CD4-positive, alpha-beta T cell treated with Interleukin-15 for 1 hour (primary cell): ENCODE measurements at regions not wholly inside any gene's neighbourhood (a gene's known extent, or its start where the extent isn't known, plus 50 kb on each side); places are given as distances from the start of the nearest gene placed in this dataset.
"Not testable (repeated sequence)": the region's sequence is repeated elsewhere in the genome, so short reads cannot be mapped to it uniquely, and the experiment has no call there.

Experiments used
- DNase-seq: peaks from one replicate; pipeline ENCODE4 v3.0.0-alpha.2; 2020

DNA sequence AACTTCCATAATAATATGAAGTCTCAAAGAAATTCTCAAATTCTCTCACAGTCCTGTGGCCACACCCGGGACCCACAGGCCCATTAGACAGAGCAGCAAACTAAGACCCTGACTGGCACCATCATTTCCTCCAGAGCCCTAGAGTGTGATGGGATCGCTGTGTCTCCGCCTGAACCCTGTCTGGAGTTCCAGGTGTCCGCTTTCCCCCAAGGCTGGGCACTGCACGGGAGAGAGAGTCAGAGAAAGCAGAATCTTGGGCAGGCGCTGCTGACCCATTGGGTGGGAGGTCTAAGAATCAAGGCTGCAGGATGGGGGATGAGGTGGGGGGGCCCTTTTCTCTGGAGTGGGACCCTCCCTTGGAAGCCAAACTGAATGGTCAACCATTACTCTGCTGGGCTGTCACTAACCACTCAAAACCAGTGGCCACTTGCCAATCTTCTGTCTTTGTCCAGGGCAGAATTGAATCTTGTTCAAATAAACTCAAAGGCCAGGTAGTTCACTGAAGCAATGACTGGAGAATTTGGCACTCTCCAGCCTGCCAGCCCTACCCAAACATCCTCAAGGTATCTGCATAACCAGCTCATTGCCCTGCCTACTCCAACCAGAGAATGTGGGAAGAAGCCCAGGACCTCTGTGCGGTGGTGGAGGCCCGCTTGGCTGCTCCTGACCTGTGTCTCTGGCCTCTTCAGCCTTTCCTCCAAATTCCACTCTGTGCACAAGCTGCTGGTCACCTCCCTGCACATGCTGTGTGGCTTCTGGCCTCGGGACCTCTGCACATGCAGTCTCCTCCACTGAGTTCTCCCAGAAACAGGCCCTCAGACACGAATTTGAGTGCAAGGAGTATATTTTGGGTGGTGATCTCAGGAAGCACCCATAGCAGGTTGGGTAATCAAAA, 141.1 kb downstream of the CEBPB start:
- DNase-seq: no peak

DNA sequence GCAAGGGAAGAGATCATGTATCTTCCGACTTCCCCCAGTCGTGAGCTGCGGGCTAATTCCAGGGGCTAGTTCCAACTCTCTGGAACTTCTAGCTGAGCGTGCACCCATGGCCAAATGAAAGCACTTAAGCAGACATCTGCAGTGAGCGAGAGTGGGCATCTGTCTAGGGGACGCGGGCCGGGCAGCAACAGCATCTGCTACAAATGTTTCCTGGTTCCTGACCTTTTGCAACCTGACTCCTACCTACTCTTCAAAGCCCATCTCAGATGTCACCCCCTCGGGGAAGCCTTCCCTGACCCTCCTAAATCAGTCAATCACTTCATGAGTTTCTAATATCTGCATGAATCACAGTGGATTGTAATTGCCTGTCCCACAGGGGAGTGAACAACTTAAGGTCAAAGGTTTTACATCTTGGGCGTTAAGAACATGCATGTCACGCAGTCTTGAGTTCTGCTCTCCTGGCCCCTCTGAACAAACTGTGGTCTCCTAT, 141.9 kb downstream of the CEBPB start:
- no peak for DNase-seq

DNA sequence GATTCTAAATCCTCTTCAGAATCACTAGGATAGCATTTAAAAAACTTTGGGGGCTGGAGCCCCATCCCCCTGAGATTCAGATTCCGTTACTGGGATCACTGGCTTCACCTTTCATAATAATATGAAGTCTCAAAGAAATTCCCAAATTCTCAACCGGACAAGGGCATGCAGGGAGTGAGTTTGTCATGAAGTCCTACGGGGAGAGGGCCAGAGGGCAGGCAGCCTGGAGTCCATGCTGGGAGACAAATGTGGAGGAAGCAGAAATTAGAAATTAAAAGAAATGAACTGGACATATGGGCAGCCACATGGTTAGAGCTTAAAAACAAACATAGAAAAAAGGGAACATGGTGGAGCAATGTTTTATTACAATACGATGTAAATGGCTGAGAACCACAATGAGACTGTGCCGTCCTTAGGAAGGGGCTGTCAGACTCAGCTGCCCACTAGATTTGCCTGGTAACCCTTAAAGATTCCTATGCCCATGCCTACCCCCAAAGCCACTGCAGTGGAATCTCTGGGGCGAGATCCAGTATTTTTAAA, 142.6 kb downstream of the CEBPB start:
- no peak for DNase-seq

DNA sequence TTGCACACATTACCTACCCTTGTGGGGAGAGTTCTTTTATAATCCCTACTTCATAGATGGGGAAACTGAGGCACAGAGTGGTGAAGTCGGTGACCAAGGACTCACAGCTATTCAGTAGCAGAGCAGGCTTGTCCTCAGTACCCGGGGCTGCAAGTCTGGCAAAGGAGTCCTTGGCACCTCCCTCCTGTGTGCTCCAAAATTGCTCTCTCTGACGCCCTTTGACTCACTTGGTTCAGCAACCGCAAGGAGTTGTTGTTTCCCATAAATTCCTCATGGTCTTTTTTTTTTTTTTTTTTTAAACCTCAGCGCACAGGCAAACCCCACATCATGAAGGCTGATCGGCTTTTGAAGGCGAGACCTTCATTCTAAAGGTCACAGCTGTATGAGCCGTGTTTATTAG, 143.2 kb downstream of the CEBPB start:
- DNase-seq: no peak

DNA sequence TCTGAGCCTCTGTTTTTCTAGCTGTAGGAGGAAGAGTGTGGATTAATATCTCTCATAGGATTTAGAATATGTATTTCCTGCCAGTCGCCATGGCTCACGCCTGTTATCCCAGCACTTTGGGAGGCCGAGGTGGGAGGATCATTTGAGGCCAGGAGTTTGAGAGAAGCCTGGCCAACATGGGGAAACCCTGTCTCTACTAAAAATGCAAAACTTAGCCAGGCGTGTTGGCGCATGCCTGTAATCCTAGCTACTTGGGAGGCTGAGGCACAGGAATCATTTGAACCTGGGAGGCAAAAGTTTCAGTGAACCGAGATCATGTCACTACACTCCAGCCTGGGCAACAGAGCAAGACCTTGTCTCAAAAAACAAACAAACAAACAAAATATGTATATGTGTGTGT, 143.9 kb downstream of the CEBPB start:
- DNase-seq: not testable (repeated sequence)

DNA sequence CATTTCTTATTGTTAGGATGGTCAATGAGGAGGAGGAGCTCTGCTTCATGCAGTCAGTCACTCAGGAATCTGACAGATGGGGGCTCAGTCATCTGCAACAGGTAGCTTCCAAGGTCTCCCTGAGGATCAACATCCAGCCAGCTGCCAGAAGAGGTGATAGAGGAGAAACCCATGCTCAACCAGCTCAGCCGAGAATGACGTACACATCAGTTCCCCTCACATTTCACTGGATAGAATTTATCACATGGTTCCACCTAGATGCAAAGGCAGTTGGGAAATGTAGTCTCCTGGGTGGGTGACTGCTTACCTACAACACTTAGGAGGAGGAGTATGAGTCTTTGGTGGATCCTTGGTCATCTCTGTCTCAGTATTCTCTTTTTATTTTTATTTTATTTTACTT, 144.5 kb downstream of the CEBPB start:
- no peak for DNase-seq

DNA sequence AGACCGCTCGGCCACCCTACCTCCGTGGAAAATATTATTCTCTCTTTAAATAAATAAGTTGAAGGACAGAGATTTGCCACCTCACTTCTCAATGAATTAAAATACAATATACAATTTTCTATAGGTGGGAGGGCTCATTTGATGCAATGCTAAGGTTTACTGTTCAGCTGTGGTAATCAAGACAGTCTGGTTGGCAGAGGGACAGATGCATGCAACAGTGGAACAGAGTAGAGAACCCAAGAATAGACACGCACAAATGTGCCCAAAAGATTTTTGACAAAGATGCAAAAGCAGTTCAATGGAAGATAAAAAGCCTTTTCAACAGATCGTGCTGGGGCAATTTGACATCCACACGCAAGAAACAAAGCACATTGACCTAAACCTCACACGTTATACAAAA, 145.2 kb downstream of the CEBPB start:
- DNase-seq: no peak

DNA sequence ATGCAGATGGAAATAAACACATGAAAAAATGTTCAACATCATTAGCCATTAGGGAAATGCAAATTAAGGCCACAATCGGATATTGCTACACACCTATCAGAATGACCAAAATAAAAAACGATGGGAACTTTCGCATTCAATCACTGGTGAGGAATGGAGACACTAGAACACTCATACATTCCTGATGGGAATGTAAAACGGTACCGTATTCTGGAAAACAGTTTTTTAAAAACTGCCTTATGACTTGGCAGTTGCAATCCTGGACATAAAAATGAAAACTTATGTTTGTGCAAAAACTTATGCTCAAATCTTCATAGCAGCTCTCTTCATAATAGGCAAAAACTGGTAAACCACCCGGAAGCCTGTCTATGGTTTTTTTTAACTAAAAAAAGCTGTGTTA, 146.0 kb downstream of the CEBPB start:
- no peak for DNase-seq

DNA sequence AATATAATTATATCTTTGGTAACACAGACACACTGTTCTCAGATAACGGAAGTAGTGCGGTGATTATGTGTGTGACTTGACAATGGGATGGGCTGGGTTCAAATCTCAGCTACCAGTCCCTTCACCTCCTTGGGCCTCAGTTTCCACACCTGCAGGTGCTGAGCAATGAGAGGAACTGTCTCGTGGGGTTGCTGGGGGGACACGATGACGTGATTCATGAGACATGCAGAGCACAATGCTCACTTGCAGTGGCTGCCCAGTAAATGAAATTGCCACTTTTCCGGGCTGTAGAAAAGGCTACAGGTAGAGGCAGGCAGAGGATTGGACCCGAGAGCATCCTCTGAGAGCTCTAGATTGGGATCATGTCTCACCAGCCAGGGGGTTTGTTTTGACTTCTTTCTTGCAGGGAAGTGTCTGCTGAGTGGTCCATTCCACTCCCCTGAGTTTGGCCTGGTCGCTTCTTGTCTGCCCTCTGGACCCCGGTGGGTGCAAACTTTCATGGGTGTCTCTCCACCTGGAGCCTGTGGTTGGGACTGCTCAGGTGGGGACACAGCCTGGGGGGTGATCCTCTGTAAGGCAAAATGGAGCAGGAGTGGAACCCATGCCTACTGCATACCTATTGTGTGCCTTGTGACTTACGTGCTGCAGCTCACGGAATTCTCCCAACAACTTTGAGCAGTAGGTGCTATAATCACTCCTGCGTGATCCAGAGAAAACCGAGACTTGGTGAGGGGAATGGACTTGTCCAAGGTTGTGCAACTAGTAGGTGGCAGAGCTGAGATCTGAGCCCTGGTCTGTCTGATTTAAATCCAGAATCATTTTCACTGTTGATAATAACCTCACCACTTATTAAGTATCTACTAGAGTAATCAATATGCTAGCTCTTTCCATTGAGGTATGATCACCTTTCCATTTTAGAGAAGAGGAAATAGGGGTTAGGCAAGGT, 147.2 kb downstream of the CEBPB start:
- DNase-seq: no peak

DNA sequence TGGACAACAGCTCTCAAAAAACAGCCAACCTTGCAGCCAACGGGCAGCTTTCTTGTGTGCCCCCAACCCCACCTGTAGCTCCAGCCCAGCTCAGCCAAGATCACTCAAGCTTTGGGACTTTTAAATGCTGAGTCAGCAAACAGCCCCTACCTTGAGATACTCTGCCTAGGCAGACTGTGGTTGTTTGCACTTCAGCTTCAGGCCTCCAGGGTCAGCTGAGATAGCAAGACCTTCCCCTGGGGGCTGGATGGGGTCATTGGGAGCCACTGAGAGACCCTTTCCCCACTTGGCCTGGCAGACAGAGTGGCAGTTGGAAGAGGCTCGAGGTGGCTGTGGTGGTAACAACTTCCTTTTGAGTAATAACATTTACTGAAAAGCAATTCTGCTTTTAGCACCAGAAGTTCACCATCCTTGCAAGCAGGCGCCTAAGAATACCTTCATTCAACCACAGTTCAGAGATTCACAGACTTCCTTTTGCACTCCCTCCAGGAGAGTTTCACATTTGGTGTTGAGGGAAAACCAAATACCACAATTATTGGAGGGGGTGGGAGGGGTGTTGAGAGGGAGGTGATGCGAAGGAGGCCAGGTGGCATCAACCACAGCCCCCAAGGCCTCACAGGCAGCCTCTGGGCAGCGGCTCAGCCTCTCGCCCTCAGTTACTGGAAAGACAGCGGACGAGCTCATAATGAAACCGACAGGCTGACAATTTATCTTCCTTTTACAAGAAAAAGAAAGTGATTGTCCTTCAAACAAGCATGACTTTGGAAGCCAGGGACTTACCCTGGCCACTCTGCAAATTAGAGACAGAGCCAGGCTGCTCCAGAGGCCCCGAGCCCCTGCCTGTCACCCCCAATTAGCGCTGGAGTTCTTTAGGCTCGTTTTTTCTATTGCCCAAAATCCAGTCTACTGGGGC, 148.1 kb downstream of the CEBPB start:
- DNase-seq: no peak

DNA sequence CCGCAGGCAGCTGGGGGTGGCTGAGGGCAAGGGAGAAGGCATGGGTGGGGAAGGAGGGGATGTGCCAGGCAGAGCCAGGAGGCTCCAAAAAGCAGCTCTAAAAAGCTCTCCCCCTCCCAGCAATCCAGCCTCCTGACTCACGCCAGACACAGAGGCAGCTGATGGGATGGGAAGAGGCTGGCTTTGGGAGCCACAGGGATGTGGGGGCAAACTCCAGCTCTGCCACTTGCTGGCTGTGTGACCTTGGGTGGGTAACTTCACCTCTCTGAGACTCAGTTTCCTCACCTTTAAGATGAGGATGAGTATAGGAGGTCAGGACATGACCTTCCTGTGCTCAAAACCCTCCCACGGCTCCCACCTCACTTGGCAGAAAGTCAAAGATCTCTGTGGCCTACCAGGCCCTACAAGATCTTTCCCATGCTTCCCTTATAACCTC, 148.9 kb downstream of the CEBPB start:
- DNase-seq: no peak

DNA sequence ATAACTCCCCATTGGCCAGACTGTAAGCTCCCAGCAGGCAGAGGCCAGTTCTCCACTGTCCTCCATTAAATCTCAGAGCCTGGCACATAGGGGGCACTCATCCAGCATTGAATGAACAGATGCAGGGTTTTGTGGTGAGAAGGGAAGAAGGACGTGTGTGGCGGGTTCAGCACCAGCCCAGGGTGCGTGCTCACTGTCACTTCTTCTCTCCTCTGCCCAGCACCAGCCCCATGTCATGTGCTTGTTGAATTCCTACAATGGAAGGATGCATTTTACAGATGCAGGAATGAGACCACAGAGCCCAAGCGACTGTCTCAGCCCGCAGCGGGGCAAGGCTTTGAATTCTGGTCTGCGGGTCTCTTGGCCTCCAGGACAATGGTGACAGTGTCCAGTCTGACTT, 149.9 kb downstream of the CEBPB start:
- DNase-seq: no peak

DNA sequence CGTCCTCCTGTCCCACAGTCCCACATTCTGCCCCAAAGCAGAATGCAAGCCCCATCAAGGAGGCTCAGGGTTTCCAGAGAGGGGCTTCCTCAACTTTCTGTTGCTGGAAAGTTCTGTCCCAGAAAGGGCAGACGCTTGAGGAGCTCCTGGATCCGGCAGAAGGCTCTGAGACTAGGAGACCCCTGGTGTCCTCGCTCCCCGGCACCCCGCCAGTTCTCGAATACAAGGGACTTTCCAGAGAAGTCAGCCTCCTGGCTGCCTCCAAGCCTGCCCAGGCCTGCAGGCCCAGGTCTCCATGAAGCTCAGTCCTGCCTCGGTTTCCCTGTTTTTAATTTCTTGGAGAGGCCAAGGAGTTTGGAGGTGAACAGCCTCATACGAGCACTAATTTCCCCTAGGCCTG, 150.4 kb downstream of the CEBPB start:
- DNase-seq: no peak

DNA sequence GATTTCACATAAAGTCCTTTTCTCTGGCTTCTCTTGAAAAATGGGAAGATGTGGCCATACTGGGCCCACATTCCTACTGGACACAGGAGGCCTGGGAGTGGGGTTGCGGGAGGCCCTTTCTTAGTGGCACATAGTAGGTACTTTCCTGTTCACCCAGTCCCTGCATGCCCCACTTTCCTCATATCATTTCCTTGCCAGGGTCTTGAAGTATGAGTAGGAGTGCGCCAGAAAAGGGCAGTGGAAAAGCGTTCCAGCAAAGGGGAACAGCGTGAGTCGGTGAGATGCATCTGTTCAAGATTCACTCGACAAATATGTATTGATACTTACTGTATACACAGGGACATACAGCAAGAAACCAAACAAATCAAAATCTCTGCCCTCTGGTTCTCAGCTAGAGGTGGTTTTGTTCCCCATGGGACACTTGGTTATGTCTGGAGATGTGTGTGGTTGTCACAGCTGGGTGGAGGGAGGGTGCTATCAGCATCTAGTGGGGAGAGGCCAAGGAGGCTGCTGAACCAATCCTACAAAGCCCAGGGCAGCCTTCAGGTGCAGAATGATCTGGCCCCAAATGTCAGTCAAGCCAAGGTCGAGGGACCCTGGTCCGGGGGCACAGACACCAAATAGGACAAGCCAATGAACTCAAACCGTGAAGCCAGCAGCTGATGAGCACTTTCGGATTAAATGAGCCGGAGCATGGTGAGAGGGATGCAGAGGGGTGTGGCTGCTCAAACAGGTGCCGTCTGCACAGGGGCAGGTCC, 151.4 kb downstream of the CEBPB start:
- DNase-seq: no peak

DNA sequence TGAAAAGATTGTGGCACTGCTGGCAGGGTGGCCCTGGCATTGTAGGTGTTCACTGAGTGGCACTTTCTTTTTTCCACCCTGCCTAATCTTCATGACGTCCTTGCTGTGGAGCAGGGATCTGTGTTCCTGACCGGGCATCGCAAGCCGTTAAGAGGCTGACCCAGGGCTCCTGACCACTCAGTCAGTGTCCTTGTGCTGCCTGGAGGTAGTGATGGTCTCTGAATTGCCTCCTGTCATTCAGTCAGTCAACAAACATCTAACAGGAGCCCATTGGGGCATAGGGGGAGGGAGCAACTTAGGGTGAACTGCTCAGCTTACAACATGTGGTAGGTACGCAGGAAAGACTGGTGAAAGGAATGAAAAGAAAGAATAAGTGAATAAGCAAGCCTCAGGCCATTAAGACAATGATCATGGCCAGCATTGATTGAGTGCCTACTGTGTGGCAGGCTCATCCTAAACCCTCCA, 152.0 kb downstream of the CEBPB start:
- DNase-seq: no peak

DNA sequence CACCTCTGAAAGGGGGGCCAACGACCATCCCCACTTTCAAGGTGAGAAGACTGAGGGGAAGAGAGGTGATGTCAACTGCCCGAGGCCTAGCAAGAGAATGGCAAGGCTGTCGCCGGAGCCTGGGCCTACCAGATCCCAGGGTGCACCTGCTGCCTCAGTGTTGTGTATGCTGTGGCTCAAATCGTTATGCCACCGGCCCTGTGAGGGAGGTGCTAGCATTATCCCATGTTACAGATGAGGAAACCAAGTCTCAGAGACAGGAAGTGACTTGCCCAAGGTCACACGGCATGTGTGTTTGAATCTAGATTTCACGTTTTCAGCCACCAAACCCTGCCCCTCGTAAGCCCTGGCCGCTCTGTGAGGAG, 152.5 kb downstream of the CEBPB start:
- DNase-seq: no peak

DNA sequence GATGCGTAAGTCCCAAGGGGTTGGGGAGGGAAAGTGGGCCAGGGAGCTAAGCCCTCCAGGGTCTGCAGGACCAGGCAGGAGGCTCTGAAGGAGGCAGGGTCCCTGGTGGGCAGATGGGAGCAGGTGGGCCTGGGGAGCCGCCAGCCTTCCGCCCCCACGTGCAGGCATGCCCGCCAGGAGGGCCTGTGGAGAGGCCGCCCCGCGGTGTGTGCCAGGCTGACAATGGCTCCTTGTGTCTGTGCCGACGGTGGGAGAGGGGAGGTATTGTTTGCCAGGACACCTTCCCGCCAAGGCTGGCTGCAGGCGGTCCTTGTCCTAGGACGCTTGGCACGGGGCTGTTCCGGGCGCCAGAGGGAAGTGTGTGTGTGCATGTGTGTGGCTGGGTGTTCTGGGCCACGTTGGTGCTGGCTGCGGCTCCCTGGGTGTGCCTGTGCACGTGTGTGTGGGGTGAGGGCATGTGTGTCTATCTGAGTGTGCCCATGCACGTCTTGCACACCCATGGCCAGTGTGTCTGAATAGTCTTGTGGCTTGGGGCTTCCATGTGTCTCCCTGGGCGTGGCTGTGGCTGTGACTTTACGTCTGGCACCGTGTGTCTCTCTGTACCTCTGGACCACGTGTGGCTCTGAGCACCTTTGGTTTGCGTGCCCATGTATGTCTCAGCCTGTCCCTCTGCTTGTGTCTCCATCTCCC, 153.0 kb downstream of the CEBPB start:
- no peak for DNase-seq

DNA sequence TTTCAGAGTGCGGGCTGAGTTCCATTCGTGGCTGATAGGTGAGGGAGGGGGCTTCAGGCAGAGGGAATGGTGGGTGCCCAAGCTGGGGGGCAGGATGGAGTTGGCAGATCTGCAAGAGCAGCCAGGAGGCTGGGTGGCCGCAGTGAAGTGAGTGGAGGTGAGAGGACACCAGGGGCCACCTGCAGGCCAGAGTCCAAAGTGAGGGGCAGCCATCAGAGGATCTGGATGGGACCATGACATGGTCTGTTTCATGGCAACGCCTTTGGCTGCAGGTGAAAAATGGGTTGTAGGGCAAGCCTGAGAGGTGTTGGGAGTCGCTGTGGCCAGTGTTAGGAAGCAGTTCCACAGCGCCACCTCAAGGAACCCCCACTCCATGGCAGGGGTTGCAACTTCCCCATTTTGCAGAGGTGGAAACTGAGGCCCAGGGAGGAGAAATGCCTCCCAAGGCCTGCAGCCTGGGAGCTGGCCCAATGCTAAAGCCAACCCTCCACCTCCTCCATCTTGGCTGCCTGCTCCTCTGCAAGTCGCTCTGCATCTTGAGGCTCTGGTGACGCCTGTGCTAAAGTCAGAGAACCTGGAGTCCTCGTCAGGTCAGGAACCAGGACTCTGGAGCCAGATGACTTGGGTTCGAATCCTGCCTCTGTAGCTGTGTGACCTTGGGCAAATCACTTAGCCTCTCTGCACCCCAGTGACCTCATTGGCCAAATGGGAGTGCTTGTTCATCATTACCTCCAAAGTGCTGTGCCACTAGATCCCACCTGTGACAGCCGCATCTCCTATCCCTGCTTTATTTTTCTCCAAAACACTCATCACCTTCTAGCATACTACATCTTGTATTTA, 153.8 kb downstream of the CEBPB start:
- DNase-seq: no peak

DNA sequence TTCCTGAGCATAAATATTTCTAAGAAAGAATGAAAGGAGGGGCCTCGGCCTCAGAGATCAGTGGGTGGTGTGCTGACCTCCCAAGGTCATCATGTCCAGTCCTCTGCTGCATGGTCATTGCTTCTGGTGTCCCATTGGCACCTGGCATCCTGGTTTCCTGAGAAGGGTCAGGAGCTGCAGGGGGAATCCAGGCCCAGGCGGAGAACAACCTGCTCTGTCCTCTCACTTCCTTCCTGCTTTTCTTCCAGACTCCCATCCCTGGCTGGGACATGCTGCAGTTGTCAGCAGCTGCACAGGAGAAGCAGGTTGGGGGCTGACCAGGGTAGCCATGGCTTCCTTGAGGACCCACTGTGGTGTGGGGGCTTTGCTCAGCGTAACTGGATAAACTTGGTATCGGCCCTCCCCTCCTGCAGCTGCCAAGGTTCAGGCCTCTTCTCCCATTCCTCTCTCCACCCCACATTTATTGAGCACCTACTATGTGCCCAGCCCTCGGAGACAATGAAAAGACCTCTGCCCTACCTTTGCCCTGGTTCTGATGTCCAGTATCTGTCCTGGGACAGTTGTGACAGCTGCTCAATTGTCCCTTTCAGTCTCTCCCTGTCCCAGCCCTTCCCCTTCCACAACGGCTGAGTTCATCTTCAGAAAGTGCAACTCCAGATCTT, 155.2 kb downstream of the CEBPB start:
- DNase-seq: no peak
